HepG2 (cell line): ENCODE measurements at regions not wholly inside any gene's neighbourhood (a gene's known extent, or its start where the extent isn't known, plus 50 kb on each side); places are given as distances from the start of the nearest gene placed in this dataset.

ENCODE experiments used
- ATRX ChIP-seq: sonication (generic); formaldehyde crosslinking; IDR thresholded peaks from 2 replicates; pipeline ENCODE4 v1.4.0; 2020; ENCODE audit warnings: missing genetic modification reagents, borderline replicate concordance
- FOXA1 ChIP-seq, 2 experiments: fragments of 450-650 bp in 1 of 2; sonication (generic) in 1 of 2; formaldehyde crosslinking in 1 of 2; IDR thresholded peaks; 2 replicates each; pipeline versions ENCODE4 v1.4.0 to v1.6.1; 2016 to 2020; ENCODE audit warnings: missing genetic modification reagents in 1 of 2
- ISL2 ChIP-seq: sonication (generic); formaldehyde crosslinking; IDR thresholded peaks from 2 replicates; pipeline ENCODE4 v1.5.0; 2020; ENCODE audit warnings: missing genetic modification reagents
- JARID2 ChIP-seq: sonication (generic); formaldehyde crosslinking; IDR thresholded peaks from 2 replicates; pipeline ENCODE4 v1.8.1; 2023; ENCODE audit warnings: missing genetic modification reagents, inconsistent platforms; ENCODE audit not compliant: insufficient replicate concordance
- KLF6 ChIP-seq: IDR thresholded peaks from 2 replicates; pipeline ENCODE4 v1.8.0; 2016; ENCODE audit warnings: missing biosample characterization, missing genetic modification reagents
- PHB2 ChIP-seq: fragments of 450-650 bp; IDR thresholded peaks from 2 replicates; pipeline ENCODE4 v1.6.1; 2018; ENCODE audit not compliant: partially characterized antibody
- RBM22 ChIP-seq: fragments of 200-400 bp; formaldehyde crosslinking; optimal IDR thresholded peaks from 2 replicates; pipeline ENCODE3; 2017; ENCODE audit warnings: mild to moderate bottlenecking, low read length, moderate library complexity
- TBL1XR1 ChIP-seq: fragments of 150-350 bp; IDR thresholded peaks from 2 replicates; pipeline ENCODE4 v1.6.1; 2014; ENCODE audit warnings: borderline replicate concordance, low read length; ENCODE audit not compliant: partially characterized antibody
- ZIK1 ChIP-seq: sonication (generic); formaldehyde crosslinking; IDR thresholded peaks from 2 replicates; pipeline ENCODE4 v1.5.0; 2020; ENCODE audit warnings: mild to moderate bottlenecking, low read depth, missing genetic modification reagents, borderline replicate concordance
- ZNF143 ChIP-seq: sonication (generic); formaldehyde crosslinking; IDR thresholded peaks from 2 replicates; pipeline ENCODE4 v1.4.0; 2020; ENCODE audit warnings: missing genetic modification reagents
- ZNF550 ChIP-seq: sonication (generic); formaldehyde crosslinking; IDR thresholded peaks from 2 replicates; pipeline ENCODE4 v1.4.0; 2020; ENCODE audit warnings: mild to moderate bottlenecking, missing genetic modification reagents, borderline replicate concordance
- ZNF572 ChIP-seq: sonication (generic); formaldehyde crosslinking; IDR thresholded peaks from 2 replicates; pipeline ENCODE4 v1.5.1; 2020; ENCODE audit warnings: mild to moderate bottlenecking, missing genetic modification reagents
- TF ChIP-seq, protein P1 (sequence below): sonication (generic); formaldehyde crosslinking; IDR thresholded peaks from 2 replicates; pipeline ENCODE4 v1.8.0; 2023; ENCODE audit warnings: mild to moderate bottlenecking, missing genetic modification reagents
- TF ChIP-seq, protein P2 (sequence below): sonication (generic); formaldehyde crosslinking; IDR thresholded peaks from 2 replicates; pipeline ENCODE4 v1.5.0; 2020; ENCODE audit warnings: mild to moderate bottlenecking, missing genetic modification reagents
- TF ChIP-seq, protein P3 (sequence below): sonication (generic); formaldehyde crosslinking; conservative IDR thresholded peaks from 2 replicates; pipeline ENCODE4 v1.8.0; 2022; ENCODE audit warnings: mild to moderate bottlenecking, moderate library complexity, missing genetic modification reagents
- TF ChIP-seq, protein P4 (sequence below): sonication (generic); formaldehyde crosslinking; IDR thresholded peaks from 2 replicates; pipeline ENCODE4 v1.5.1; 2020; ENCODE audit warnings: missing genetic modification reagents, mild to moderate bottlenecking, borderline replicate concordance

DNA sequence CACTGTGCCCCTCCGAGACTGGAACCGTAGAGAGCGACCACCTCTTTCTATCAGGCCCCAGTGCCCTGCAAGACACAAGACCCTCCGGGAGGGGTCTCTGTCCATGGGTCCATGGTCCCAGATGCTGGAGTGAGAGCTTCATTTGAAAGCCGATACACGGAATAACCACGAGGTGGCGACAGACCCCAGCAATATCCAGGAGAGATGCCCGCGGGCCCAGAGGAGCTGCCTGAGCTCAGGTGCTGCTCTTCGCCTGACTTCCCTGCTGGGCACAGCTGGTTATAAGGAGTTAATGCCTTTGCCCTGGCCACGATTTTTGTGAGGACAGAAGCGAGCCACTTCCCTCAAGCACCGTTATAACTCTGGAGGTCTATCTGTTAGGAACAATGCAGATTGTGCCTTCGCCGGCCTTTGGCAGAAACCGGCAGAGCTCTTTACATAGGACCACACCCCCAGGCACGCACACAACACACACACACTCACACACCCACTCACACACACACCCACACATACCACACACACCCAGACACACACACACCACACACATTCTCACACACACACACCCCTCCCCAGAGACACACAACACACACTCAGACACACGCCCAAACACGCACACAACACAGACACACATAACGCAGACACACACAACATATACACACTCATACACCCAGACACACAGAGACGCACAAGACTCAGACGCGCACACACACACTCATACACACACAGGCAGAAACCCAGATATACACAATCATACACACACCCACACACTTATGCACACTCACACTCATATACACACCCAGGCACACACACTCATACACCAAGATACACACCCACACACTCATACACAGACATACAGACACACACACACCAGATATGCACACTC, 436.4 kb downstream of the SOX9 start (continued):
- peak; percentile 39; the same call in 1 of the 2 replicates for TF ChIP-seq FOXA1 (IDR thresholded peaks at IDR 0.05)
- TF ChIP-seq FOXA1 (CRISPR knock-in tag; IDR thresholded peaks at IDR 0.05), result no peak
- TF ChIP-seq, protein P1, sequence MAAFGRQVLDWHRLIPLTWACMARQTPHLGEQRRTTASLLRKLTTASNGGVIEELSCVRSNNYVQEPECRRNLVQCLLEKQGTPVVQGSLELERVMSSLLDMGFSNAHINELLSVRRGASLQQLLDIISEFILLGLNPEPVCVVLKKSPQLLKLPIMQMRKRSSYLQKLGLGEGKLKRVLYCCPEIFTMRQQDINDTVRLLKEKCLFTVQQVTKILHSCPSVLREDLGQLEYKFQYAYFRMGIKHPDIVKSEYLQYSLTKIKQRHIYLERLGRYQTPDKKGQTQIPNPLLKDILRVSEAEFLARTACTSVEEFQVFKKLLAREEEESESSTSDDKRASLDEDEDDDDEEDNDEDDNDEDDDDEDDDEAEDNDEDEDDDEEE (CRISPR knock-in tag), result peak; percentile 78; the same call in 1 of the 2 replicates
- peak; percentile 81 for TF ChIP-seq RBM22
- no peak for TF ChIP-seq ZIK1 (CRISPR knock-in tag)
- TF ChIP-seq, protein P2, sequence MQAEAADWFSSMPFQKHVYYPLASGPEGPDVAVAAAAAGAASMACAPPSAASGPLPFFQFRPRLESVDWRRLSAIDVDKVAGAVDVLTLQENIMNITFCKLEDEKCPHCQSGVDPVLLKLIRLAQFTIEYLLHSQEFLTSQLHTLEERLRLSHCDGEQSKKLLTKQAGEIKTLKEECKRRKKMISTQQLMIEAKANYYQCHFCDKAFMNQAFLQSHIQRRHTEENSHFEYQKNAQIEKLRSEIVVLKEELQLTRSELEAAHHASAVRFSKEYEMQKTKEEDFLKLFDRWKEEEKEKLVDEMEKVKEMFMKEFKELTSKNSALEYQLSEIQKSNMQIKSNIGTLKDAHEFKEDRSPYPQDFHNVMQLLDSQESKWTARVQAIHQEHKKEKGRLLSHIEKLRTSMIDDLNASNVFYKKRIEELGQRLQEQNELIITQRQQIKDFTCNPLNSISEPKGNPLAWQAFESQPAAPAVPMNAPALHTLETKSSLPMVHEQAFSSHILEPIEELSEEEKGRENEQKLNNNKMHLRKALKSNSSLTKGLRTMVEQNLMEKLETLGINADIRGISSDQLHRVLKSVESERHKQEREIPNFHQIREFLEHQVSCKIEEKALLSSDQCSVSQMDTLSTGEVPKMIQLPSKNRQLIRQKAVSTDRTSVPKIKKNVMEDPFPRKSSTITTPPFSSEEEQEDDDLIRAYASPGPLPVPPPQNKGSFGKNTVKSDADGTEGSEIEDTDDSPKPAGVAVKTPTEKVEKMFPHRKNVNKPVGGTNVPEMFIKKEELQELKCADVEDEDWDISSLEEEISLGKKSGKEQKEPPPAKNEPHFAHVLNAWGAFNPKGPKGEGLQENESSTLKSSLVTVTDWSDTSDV (CRISPR knock-in tag), result peak; percentile 59; the same call in 1 of the 2 replicates
- TF ChIP-seq, protein P3, sequence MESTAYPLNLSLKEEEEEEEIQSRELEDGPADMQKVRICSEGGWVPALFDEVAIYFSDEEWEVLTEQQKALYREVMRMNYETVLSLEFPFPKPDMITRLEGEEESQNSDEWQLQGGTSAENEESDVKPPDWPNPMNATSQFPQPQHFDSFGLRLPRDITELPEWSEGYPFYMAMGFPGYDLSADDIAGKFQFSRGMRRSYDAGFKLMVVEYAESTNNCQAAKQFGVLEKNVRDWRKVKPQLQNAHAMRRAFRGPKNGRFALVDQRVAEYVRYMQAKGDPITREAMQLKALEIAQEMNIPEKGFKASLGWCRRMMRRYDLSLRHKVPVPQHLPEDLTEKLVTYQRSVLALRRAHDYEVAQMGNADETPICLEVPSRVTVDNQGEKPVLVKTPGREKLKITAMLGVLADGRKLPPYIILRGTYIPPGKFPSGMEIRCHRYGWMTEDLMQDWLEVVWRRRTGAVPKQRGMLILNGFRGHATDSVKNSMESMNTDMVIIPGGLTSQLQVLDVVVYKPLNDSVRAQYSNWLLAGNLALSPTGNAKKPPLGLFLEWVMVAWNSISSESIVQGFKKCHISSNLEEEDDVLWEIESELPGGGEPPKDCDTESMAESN (CRISPR knock-in tag), result peak; percentile 41; the same call in 1 of the 2 replicates
- TF ChIP-seq TBL1XR1, result no peak
- TF ChIP-seq ATRX (CRISPR knock-in tag), result no peak
- TF ChIP-seq ZNF550 (CRISPR knock-in tag), result peak; percentile 92
- no peak for TF ChIP-seq ISL2
- TF ChIP-seq, protein P4, sequence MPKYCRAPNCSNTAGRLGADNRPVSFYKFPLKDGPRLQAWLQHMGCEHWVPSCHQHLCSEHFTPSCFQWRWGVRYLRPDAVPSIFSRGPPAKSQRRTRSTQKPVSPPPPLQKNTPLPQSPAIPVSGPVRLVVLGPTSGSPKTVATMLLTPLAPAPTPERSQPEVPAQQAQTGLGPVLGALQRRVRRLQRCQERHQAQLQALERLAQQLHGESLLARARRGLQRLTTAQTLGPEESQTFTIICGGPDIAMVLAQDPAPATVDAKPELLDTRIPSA, result no peak
- 0 out of 2 replicates have a peak, but pooled peaks have one; percentile 23 for TF ChIP-seq ZNF572
- TF ChIP-seq JARID2 (CRISPR knock-in tag), result no peak
- no peak for TF ChIP-seq PHB2
- TF ChIP-seq KLF6 (CRISPR knock-in tag), result 0 out of 2 replicates have a peak, but pooled peaks have one; percentile 42
- no peak for TF ChIP-seq ZNF143
